Amygdala (tissue), 56 donors: ENCODE measurements at regions not wholly inside any gene's neighbourhood (a gene's known extent, or its start where the extent isn't known, plus 50 kb on each side); places are given as distances from the start of the nearest gene placed in this dataset.
"Not testable (repeated sequence)": the region's sequence is repeated elsewhere in the genome, so short reads cannot be mapped to it uniquely, and the experiment has no call there.

Experiments used
- DNase-seq, 56 donors: peaks; one replicate each; lab custom pipeline; 2025; lab: John Stamatoyannopoulos, UW

DNA sequence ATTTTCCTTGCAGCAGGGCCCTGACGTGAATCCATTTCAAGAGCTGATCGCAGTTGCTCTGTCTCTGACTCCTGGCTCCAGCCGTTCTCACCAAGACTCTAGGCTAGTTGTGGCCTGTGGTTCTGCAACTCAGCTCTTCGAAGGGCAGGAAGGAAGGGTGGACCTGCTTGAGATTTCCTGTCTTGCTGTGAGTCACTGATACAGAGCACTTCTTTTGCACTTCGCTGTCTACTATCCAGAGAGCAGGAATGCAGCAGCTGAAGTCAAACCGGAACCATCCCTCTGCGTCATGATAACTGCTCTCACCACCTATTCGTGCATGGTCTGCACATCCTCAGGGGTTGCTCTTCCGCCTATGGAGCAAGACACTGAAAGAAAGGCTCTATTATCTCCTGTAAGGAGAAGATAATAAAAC lies 59.7 kb downstream of the RAP2B start:
- DNase-seq, result peak in 34 of 56 donors; percentile 2 to 63 (median 9)

DNA sequence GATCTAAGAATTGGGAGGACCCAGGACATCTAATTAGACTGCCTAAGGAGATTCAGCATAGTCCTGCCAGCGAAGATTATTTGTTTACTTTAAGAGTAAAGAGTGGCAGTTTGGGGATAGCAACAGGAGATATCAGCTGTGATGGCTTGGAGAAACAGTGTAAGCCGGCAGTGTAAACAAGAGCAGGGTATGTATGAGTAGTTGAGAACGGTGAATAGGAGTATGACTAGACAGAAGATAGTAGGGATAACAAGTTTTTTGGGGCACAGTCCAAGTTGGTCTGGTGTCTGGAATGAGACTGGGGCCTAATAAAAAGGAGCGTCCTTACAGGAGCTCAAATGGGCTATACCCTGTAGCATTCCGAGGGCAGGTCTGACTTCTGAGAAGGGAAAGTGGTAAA lies 64.9 kb downstream of the RAP2B start:
- not testable (repeated sequence) for DNase-seq

DNA sequence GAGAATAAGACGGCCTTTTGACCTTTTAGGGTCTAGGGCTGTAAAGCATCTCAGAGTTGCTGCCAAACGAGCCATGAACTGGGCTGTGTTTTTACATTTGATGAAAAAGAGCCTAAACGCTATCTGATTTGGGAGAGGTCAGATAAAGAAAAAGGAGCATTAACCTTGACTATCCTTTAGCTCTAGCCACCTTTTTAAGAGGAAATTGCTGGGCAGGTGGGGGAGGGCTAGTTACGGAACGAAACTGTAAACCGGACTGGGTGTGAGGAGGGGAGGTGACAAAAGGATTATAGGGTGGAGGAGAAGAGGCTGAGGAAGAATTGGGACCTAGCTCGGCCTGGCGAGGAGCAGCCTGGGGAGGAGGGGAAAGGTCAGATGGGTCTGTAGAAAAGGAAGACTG lies 68.4 kb downstream of the RAP2B start:
- DNase-seq, result not testable (repeated sequence)

DNA sequence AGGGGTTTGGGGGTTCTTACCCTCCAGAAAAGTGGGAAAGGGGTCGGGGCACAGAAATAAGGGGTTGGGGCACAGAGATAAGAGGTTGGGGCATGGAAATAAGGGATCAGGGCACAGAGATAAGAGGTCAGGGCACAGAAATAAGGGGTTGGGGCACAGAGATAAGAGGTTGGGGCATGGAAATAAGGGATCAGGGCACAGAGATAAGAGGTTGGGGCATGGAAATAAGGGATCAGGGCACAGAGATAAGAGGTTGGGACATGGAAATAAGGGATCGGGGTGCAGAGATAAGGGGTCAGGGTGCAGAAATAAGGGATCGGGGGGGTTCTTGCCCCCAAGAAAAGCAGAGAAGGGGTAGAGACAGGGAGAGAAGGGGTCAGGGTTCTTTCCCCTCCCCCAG lies 69.2 kb downstream of the RAP2B start:
- not testable (repeated sequence) for DNase-seq

DNA sequence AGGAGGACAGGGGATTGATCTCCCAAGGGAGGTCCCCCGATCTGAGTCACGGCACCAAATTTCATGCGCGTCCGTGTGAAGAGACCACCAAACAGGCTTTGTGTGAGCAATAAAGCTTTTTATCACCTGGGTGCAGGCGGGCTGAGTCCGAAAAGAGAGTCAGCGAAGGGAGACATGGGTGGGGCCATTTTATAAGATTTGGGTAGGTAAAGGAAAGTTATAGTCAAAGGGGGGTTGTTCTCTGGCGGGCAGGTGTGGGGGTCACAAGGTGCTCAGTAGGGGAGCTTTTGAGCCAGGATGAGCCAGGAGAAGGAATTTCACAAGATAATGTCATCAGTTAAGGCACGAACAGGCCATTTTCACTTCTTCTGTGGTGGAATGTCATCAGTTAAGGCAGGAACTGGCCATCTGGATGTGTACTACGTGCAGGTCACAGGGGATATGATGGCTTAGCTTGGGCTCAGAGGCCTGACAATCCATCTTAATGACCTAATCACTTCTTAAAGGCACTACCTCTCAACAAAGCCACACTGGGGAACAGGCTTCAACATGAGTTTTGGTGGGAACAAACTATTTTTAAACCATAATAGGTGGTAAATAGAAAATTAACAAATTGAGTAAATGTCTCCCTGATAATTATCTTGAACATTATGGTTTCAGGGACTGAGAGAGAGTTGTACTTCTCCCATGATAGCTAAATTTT lies 70.2 kb downstream of the RAP2B start:
- DNase-seq, result not testable (repeated sequence)

DNA sequence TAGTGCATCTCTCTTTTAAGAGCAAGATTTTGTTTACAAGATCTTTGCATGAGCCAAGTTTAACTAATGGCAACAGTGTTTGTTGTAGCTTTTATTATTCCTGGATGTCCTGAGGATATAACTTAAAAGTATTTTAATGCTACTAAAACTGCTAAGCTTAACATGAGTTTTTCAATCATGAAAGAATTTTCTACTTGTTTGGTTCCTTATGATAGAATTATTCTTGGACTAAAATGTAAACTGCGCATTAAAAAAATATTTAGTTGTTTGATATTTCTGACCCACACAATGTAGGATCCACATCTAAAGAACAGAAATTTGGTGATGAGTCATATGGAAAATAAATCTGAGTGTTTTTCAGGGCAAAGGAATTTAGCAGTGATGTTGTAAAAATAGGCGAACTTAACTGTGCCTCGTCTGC lies 70.8 kb downstream of the RAP2B start:
- no peak for DNase-seq

DNA sequence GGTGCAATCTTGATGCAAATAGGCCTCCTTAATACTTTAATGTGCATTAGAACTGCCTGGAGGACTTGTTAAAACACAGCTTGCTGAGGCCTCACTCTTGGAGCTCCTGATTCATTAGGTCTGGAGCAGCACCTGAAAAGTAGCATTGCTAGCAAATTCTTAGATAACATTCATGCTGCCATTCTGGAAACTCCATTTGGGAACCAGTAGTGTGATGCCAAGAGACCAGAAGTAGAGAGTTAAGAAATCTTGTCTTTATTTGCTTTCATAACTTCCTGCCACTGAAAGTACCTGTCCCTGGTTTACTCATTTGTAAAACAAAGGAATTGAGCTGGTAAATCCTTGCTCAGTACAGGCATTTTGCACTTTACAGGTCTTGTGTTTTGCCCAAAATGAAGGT lies 72.0 kb downstream of the RAP2B start:
- DNase-seq, result no peak

DNA sequence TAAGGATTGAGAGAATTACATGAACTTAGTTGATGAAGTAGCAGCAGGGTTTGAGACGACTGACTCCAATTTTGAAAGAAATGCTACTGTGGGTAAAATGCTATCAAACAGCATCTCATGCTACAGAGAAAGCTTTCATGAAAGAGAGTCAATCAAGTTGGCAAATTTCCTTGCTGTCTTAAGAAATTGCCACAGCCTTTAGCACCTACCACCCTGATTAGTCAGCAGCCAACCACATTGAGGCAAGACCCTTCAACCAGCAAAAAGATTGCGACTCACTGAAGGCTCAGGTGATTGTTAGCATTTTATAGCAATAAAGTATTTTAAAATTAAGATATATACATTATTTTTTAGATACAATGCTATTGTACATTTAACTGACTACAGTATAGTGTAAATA lies 80.9 kb downstream of the RAP2B start:
- DNase-seq, result no peak

DNA sequence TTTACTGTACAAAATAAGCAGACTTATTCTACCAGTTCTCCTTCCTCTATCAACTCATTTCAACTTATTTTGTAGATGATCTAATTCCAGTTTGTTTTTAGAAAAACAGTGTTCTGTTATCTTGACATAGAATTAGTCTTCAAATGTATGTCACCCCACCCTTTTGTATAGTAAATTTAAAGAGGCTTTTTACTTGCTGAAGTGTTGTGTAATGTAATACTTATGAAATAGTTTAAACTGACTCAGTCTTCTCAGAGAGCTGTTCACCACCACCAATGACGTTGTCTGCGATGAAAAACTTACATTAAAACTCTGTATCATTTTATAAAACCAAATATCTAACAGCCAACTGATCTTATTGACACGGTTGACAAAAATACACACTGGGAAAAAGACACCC lies 82.9 kb downstream of the RAP2B start:
- DNase-seq, result no peak

DNA sequence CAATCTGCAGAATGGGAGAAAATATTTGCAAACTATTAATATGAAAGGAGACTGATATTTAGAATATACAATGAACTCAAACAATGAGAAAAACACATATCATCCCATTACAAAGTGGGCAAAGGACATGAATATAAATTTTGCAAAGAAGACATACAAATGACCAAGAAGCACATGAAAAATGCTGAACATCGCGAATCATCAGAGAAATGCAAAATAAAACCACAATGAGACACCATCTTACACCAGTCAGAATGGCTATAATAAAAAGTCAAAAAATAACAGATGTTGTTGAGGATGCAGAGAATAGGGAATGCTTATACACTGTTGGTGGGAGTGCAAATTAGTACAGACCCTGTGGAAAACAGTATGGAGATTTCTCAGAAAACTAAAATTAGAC lies 83.6 kb downstream of the RAP2B start:
- no peak for DNase-seq

DNA sequence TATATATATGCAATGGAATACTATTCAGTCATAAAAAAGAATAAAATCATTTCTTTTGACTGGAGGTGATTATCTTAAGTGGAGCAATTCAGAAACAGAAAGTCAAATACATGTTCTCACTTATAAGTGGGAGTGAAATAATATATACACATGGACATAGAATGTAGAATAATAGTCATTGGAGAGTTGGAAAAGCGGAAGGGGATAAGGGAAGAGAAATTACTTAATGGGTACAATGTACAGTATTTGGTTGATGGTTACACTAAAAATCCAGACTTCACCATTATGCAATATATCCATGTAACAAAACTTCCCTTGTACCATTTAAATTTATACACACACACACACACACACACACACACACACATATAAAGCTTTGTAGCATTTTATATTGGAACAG lies 84.3 kb downstream of the RAP2B start:
- DNase-seq, result no peak

DNA sequence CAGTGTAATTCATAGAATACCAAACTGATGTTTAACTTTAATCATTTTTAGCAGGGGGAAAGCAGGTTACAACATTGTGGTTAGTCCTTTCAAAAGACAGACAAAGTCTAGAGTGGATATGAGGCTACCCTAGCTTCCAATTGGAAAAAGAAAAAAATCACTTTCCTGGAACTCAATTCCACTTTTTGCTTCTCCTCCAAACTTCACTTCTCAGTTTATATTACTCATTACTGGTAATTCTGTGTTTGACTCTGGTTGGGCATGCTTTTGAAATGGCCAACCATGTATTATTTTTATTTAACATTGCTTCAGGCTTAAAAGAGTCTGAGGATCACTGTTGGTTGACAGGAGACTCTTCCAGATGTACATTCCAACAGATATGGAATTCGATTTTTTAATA lies 84.8 kb downstream of the RAP2B start:
- no peak for DNase-seq

DNA sequence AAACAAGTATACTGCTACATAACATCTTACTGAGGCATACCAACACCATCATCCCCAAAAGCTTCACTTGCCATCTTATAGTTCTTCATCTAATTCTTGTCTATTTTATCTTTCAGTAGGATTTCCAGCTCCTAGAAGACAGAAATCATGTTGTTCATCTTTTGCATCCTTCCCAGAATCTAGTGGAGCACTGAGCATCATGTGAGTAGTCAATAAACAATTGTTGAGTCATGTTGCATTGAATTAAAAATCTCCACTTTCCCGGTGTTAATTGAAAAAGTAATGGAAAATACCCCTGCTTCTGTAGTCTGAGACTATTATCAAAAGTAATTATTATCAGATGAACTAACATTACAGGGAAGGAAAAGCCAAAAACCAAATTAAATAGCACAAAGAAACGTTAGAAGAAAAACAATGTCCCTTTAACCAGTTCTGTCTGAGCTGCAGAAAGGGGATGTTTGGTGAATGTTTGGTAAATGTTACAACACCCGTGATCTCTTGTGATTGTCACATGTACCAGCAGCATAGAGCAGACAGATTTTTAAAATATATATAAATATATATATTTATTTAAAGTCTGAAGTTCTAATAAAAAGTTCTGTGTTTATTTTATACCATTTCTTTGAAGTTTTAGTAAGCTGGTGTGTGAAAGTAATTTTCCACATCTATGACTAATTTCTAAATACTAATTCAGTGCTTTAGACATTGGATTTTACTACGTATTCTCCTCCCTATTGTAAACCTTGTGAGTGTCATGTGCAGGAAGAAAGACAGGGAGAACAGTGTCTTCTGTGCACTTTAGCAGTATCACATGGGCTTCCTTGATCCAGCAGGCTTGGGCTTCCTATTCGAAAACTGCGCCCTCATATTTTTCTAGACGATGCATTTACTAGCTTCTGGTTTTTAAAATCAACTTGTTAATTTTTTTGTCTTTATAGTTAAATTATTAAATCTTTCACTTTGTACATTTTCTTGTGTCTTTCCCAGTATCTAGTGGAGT lies 85.6 kb downstream of the RAP2B start:
- peak in 1 of 56 donors; percentile 2 for DNase-seq

DNA sequence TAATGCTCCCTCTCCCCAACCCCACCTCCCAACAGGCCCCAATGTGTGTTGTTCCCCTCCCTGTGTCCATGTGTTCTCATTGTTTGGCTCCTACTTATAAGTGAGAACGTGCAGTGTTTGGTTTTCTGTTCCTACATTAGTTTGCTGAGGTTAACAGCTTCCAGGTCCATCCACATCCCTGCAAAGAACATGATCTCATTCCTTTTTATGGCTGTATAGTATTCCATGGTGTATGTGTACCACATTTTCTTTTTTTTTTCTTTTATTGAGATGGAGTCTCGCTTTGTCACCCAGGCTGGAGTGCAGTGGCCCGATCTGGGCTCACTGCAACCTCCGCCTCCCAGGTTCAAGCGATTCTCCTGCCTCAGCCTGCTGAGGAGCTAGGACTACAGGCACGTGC lies 86.8 kb downstream of the RAP2B start:
- not testable (repeated sequence) for DNase-seq

DNA sequence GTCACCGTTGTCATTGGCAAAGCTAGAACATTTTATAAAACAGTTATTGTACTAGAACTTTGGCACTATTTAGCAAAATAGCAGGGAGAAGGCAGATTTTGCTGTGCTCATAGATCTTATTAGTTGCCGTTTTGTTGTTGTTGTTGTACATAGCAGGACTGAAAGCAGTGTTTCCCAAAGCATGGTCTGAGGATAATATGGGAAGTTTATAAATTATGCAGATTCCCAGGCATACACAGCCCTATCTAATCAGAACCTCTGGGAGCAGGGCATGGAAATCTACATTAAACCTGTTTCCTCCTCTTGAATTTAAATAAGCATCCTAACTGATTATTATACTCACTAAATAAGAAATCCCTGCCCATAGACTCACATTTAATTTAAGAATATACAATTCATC lies 87.9 kb downstream of the RAP2B start:
- DNase-seq, result no peak

DNA sequence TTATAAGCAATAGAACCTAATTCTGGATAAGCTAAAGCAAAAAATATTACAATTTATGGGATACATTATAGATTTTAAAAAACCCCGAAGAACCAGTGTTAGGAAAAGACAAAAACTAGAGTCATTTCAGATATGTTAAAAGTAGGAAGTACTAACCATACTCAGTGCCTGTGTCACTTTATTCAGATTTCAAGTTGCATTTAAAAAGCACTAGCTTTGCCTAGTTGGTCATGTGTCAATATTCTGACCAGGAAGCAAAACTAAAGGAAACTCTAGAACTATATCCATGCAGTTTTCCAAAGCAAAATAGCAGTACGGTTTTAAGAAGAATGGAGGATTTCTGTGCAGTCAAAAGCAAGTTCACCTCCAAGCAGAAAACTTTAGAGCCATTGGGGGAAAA lies 88.4 kb downstream of the RAP2B start:
- no peak for DNase-seq

DNA sequence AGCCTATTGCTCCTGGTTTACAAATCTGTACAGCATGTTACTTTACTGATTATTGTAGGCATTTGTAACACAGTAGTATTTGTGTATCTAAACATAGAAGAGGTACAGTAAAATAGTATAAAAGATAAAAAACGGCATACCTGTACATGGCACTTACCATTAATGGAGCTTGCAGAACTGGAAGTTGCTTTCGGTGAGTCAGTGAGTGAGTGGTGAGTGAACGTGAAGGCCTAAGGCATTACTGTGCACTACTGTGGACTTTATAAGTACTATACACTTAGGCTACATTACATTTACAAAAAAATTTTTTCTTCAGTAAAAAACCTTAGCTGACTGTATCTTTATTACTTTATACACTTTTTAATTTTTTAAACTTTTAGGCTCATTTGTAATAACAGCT lies 90.9 kb downstream of the RAP2B start:
- DNase-seq, result no peak

DNA sequence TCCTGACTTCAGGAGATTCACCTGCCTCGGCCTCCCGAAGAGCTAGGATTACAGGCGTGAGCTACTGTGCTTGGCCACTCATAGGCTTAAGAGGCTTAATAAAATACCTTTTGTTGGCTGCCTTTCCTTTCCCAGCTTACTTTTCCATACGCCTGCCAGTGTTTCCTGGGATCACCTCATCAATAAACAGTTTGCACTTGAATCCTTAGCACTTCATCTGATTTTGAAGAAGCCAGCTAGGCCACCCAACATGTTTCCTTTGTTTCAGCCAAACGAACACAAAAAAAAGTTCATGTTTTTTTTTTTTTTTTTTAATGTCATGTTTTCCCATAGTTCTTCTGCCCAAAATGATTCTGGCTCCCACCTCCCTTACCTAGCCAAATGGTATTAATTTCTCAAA lies 92.3 kb downstream of the RAP2B start:
- DNase-seq, result no peak

DNA sequence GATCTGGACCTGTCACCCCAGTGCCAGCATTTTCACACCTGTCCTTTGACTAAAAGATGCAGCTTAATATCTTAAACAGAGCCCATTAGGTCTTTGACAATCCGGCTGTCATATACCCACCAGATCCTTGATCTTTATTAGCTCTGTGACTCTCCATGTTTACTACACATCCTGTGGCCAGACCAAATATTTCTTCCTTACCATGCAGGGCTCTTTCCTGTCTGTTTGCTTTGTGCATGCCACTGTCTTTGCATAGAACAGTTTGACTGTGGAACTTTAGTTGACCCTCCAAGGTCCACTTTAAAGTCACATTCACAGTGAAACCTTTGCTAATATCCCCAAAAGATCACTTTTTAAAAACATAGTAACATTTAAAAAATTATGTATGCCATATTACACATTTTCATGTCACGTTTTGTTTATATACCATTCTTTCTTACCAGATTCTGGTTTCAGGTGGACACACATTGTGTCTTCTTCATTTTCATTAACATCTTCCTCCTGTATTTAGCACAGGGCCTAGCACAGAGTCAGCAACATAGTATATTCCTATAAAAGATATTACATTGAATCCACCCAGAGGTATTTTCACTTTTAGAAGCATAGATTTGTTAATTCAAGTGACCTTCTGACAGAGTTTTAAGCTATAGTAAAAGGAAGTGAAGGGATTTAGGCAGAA lies 95.8 kb downstream of the RAP2B start:
- no peak for DNase-seq

DNA sequence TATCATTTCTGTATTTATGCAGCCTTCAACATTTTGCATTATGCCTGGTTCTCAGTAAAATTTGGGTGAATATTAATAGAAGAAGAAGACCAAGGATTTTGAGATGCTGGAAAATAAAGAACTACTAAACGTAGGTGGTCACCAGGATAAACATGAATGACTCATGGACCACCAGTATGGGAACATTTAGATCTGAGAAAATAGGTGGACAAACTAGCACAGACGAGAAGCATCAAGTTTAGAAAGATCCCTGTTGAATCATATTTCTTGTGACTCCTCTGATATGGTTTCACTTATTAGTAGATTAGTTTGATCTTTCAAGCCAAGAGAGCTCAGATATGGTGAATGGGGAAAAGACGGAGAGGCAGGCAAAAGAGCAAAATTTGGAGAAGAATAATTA lies 97.9 kb downstream of the RAP2B start:
- no peak for DNase-seq

DNA sequence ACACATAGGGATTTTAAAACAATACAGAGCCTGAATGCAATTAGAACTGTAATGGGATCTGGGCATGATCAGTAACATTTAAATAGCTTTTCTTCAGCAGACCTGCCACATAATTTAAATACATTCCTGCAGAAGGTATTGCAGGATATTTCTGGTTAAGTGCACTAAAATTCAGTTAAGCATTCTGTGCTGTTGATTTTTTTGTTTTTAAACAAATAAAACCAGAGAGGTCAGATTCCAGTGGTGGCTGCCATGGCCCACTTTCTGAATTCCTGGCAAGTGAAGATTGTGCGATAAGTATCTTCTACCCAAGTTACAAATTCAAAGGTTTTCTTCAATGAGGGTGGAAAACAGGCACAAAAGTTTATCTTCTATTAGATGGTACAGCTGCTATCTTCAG lies 98.7 kb downstream of the RAP2B start:
- DNase-seq, result no peak
